Fibroblast of the aortic adventitia (primary cell): ENCODE measurements at regions not wholly inside any gene's neighbourhood (a gene's known extent, or its start where the extent isn't known, plus 50 kb on each side); places are given as distances from the start of the nearest gene placed in this dataset.

ENCODE experiments used
- DNase-seq: peaks from one replicate; pipeline ENCODE4 v3.0.0-alpha.2; 2010; ENCODE audit warnings: low read depth
- H3K4me3 ChIP-seq: 2 replicates; pipeline ENCODE4 v1.5.1; 2011; ENCODE audit warnings: low read depth, mild to moderate bottlenecking, control low read depth, low read length, moderate library complexity
- CTCF ChIP-seq: IDR thresholded peaks from 2 replicates; pipeline ENCODE4 v1.5.1; 2011; ENCODE audit warnings: mild to moderate bottlenecking, low read length, control low read depth, inconsistent platforms; ENCODE audit not compliant: insufficient read depth

DNA sequence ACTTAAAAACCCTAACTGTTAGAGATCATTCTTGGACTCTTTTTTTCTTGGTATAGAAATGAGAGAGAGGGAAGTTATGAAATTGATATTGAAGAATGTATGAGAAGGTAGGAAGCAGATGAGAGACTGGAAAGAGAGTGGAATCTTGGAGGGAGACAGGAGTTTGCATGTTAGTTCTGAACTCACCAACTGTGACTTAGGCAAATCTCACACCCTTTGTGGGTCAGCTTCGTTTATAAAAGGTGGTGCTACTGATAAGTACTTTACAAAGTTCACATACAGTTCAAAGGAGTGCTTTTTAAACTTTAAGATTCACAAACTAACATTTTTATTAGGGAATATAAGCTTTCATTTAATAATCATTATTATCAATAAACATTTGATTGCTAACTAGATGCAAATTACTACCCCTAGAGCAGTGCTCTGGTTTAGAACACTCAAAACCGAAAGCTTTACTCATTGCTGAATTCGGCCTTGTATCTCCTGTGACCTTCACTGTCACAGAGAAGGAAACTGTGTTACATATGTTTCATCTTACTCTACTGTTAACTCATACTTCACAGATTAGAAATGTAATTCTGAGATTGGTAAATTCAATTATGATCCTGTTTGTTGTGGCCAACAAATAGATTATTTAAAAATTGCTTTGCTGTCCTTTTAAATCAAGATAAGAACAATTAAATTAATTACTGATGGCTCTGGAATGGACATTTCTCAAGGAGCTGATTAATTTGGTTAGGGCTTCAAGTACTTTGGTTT lies 143.2 kb downstream of the RMI1 start:
- TF ChIP-seq CTCF: no peak
- no peak overlapping the region for H3K4me3 ChIP-seq
- no peak for DNase-seq

DNA sequence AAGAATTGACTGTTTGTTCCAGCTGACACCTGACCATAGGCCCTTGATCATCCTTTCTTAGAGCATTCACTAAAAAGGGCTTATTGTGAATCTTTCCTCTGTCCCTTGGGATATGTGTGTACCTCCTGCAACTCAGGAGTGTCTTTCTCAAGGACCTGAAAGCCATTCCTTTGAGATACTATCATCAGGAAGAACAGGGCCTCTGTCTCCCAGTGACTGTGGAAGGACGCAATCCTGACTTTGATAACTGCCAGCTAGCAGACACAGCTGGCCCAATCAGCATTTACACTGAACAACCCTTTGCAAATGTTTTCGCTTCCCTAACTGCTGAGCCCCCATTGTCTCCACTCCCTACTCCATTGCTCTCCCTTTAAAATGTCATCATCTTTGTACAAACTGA lies 144.4 kb downstream of the RMI1 start:
- DNase-seq: no peak
- no peak for TF ChIP-seq CTCF
- H3K4me3 ChIP-seq: no peak overlapping the region

DNA sequence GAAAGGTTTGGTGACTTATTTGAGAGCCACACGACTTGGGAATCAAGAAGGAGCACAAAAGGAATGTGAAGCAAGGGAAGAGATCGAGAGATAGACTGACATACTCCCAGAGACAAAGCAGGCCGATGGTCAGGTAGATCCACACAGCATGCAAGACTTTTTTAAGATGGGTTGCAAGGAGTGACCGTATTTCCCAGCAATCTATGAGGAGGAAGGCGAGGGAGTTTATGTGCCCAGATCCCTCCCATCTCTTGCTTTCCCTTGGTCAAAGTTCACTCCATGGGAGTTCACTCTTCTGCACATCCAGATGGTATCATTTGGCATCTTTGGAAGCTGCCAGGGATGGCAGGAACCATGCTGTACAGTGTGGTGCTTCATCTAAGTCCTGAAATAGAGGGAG lies 148.9 kb downstream of the RMI1 start:
- DNase-seq: no peak
- no peak for TF ChIP-seq CTCF
- H3K4me3 ChIP-seq: no peak overlapping the region

GRCh38 chr9:84136119-84136868 lies 155.7 kb downstream of the RMI1 start:
- TF ChIP-seq CTCF: no peak
- no peak overlapping the region for H3K4me3 ChIP-seq
- no peak for DNase-seq

GRCh38 chr9:84137968-84138367 lies 157.4 kb downstream of the RMI1 start:
- TF ChIP-seq CTCF: no peak
- H3K4me3 ChIP-seq: no peak overlapping the region
- no peak for DNase-seq

DNA sequence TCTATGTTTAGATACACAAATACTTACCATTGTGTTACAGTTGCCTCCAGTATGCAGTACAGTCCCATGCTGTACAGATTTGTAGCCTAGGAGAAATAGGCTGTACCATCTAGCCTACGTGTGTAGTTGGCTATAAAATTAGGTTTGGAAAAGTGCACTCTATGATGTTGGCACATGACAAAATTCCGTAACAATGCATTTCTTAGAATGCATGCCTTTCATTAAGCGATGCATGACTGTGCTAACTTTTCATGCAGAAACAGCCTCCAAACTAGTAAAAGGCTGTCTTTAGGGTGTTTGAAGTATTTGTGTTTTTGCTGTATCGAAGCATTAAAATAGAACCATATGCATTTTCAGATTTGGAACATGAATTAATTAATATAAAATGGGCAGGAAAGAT lies 157.9 kb downstream of the RMI1 start:
- no peak overlapping the region for H3K4me3 ChIP-seq
- no peak for DNase-seq
- no peak for TF ChIP-seq CTCF
